SU-DHL-6 (cell line): ENCODE measurements at regions not wholly inside any gene's neighbourhood (a gene's known extent, or its start where the extent isn't known, plus 50 kb on each side); places are given as distances from the start of the nearest gene placed in this dataset.

Experiments used
- EZH2phosphoT487 ChIP-seq: fragments of 200-600 bp; sonication (generic), shearing (Covaris generic); conservative IDR thresholded peaks from 2 replicates; pipeline ENCODE4 v1.6.1; 2018; ENCODE audit warnings: mild to moderate bottlenecking, antibody characterized with exemption, low read length, moderate library complexity, mixed read lengths
- TF ChIP-seq, protein P1 (sequence below): fragments of 200-600 bp; sonication (generic); IDR thresholded peaks from one replicate; pipeline ENCODE4 v1.5.1; 2017; ENCODE audit warnings: antibody characterized with exemption, mild to moderate bottlenecking, low read length, moderate library complexity; ENCODE audit not compliant: insufficient read depth, poor library complexity, severe bottlenecking

DNA sequence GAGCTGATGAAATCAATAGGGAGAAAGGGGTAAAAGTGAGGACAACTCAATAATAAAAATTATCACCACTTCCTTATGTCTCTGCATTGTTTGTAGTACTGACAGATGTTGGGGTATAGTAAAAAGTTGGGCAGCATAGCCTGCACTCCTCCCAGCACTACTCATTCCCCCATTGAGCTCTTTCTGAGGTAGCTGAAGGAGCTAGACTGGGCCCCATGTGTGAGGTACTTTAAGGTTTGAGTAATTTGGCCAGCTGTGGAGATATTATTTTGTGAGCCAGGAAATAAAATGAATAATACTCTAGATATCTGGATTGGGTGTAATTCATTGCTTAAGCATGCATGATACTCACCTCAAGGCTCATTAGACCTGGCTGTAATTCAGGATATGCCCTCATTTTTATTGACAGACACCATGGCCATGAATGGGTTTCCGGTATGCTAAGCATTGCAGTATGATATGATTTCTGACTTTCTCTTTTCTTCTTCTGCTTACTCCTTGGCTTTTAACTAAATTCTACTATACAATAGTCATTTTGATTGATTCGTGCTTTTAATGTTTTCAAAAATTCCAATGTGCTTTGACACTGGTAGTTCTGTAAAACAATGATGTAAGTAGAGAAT lies 283.9 kb upstream of the RIMS1 start:
- TF ChIP-seq EZH2phosphoT487: no peak
- TF ChIP-seq, protein P1, sequence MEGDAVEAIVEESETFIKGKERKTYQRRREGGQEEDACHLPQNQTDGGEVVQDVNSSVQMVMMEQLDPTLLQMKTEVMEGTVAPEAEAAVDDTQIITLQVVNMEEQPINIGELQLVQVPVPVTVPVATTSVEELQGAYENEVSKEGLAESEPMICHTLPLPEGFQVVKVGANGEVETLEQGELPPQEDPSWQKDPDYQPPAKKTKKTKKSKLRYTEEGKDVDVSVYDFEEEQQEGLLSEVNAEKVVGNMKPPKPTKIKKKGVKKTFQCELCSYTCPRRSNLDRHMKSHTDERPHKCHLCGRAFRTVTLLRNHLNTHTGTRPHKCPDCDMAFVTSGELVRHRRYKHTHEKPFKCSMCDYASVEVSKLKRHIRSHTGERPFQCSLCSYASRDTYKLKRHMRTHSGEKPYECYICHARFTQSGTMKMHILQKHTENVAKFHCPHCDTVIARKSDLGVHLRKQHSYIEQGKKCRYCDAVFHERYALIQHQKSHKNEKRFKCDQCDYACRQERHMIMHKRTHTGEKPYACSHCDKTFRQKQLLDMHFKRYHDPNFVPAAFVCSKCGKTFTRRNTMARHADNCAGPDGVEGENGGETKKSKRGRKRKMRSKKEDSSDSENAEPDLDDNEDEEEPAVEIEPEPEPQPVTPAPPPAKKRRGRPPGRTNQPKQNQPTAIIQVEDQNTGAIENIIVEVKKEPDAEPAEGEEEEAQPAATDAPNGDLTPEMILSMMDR: no peak
